ENCODE measurements at regions not wholly inside any gene's neighbourhood (a gene's known extent, or its start where the extent isn't known, plus 50 kb on each side); places are given as distances from the start of the nearest gene placed in this dataset.

DNA sequence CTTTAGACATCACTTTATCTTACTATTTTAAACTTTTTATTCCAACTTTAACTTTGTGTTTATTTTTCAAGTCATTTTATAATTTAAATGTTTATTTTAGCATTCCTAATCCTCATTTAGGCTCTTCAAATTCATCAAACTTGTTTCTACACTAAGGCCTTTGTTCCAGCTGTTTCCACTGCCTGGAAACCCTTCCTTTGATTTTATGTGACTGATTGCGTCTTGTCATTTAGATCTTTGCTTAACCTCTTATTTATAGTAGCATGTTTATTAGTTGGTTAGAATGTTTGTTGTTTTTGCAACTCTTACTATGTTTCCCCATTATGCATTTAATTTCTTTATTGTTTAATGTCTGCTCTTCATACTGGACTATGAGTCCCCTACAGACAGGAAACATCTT lies 132.0 kb downstream of the FAM181B start:
- ATAC-seq (no peak), DNase-seq (no peak)
- Histone ChIP-seq H3K4me1 (no peaks in the 10 kb centered on the region), H3K27me3 (no peaks in the 10 kb centered on the region), H3K9me3 (no peaks in the 10 kb centered on the region), H3K36me3 (no peaks in the 10 kb centered on the region), H3K27ac (no peak overlapping the region), H3K4me3 (no peak overlapping the region)
- 73 to 80% (median 77%) methylated on average over 1 of the region's 1 CpG for WGBS, 4 donors
- intact Hi-C loops (cut with DNase I), result no loop called here
- TF ChIP-seq, protein P1, sequence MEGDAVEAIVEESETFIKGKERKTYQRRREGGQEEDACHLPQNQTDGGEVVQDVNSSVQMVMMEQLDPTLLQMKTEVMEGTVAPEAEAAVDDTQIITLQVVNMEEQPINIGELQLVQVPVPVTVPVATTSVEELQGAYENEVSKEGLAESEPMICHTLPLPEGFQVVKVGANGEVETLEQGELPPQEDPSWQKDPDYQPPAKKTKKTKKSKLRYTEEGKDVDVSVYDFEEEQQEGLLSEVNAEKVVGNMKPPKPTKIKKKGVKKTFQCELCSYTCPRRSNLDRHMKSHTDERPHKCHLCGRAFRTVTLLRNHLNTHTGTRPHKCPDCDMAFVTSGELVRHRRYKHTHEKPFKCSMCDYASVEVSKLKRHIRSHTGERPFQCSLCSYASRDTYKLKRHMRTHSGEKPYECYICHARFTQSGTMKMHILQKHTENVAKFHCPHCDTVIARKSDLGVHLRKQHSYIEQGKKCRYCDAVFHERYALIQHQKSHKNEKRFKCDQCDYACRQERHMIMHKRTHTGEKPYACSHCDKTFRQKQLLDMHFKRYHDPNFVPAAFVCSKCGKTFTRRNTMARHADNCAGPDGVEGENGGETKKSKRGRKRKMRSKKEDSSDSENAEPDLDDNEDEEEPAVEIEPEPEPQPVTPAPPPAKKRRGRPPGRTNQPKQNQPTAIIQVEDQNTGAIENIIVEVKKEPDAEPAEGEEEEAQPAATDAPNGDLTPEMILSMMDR (IDR thresholded peaks at IDR 0.05), result no peak
- TF ChIP-seq POLR2A (IDR thresholded peaks at IDR 0.05), result no peak

DNA sequence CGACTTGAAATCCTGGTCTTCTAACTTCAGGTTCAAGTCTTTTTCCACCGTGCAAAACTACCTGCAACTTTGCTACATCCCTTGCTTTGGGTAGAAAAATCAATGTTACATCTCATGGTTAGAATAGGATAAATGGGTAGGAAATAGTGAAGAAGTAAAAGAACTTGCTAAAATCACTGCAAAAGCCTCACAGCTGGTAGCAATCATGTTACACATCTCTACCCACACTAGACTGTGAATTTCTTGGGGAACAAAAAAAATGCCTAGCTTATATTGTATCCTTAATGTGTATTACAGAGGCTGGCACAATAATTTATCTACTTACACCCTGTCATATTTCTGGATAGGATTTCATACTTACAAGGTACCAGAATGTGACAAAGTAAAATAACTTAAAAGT lies 133.8 kb downstream of the FAM181B start:
- Histone ChIP-seq H3K9me3 (no peaks in the 10 kb centered on the region), H3K4me1 (no peaks in the 10 kb centered on the region), H3K36me3 (no peaks in the 10 kb centered on the region), H3K27ac (no peak overlapping the region), H3K4me3 (no peak overlapping the region), H3K27me3 (no peaks in the 10 kb centered on the region)
- intact Hi-C loops (cut with DNase I), result no loop called here
- DNase-seq (no peak), ATAC-seq (no peak)
- TF ChIP-seq, protein P1 (IDR thresholded peaks at IDR 0.05), result no peak
- TF ChIP-seq POLR2A (IDR thresholded peaks at IDR 0.05), result no peak
- 75 to 88% (median 81%) methylated on average over 2 of the region's 2 CpGs for WGBS, 4 donors

DNA sequence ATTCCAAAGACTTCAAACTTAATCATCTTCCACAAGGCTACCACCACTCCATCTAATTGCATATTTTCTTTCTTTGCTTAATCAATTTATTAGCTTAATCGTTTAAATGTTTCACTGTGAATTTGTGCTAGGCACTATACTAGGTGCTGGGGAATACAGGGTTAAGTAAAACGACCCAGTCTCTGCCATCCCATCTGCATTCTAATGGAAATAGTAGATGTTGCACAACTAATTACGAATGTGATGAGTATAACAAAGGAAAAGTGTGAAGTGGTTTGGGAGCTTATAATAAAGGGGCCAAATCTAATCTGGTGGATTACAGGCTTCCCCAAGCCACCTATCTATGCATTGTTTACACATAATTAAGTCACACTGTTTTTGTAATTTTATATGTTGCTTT lies 147.1 kb downstream of the FAM181B start:
- Histone ChIP-seq H3K4me3 (no peak overlapping the region), H3K27ac (no peak overlapping the region), H3K27me3 (no peaks in the 10 kb centered on the region), H3K9me3 (peaks cover 0 to 10% (median 0%) of the 10 kb centered on the region in 12 donors), H3K36me3 (no peaks in the 10 kb centered on the region), H3K4me1 (no peaks in the 10 kb centered on the region)
- DNase-seq, result no peak
- ATAC-seq, result no peak
- intact Hi-C loops (cut with DNase I), result no loop called here
- 47 to 52% (median 52%) methylated on average over 3 of the region's 3 CpGs for WGBS, 4 donors
- TF ChIP-seq, protein P1 (IDR thresholded peaks at IDR 0.05), result no peak
- TF ChIP-seq POLR2A (IDR thresholded peaks at IDR 0.05), result no peak

DNA sequence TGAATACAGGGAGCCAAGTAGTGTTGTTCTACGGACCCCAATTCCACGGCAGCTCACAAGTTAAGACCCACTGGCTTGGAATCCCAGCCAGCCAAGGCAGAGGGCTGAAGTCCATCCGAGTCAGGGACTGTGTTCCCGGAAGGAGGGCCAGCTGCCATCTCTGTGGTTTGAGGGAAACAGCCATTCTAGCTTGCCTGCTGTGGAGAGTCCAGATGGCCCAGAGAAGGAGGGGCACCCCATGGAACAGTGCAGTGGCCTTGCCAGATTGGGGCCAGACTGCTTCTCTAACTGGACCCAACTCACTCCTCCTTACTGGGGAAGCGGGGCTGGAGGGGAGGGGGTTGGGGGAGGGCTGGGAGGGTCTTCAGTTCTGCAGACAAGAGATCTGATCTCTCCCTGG lies 156.4 kb downstream of the FAM181B start:
- WGBS, 4 donors, result 74 to 88% (median 79%) methylated on average over 3 to 5 of the region's 5 CpGs
- TF ChIP-seq, protein P1 (IDR thresholded peaks at IDR 0.05), result no peak
- TF ChIP-seq POLR2A (IDR thresholded peaks at IDR 0.05), result no peak
- peak in 1 of 5 donors; percentile 48 for DNase-seq

More for the DNA sequence above, 156.4 kb downstream of the FAM181B start:
- H3K9me3 ChIP-seq, result no peaks in the 10 kb centered on the region
- no peaks in the 10 kb centered on the region for H3K27me3 ChIP-seq
- no peaks in the 10 kb centered on the region for H3K4me1 ChIP-seq
- H3K36me3 ChIP-seq, result no peaks in the 10 kb centered on the region
- H3K4me3 ChIP-seq, result no peak overlapping the region
- no peak for ATAC-seq
- H3K27ac ChIP-seq, result no peak overlapping the region
- intact Hi-C loops (cut with DNase I), result no loop called here

Measured in heart left ventricle (tissue), 16 donors.